B cell (primary cell): ENCODE measurements at regions not wholly inside any gene's neighbourhood (a gene's known extent, or its start where the extent isn't known, plus 50 kb on each side); places are given as distances from the start of the nearest gene placed in this dataset.

Experiments used
- ATAC-seq: fragments of 200-7000 bp; cut with Tn5 transposase; one replicate; pipeline ENCODE4 v1.10.0; 2021; ENCODE audit warnings: low read depth, mild to moderate bottlenecking, moderate number of reproducible peaks, moderate library complexity
- CTCF ChIA-PET: fragments of 350-600 bp; sonication (Branson Sonifier 250); formaldehyde crosslinking; loops from one replicate; lab custom pipeline; 2021; ENCODE audit warnings: antibody characterized with exemption, inconsistent platforms; lab: Charles Lee
- POLR2A ChIA-PET: fragments of 350-600 bp; sonication (Branson Sonifier 250); formaldehyde crosslinking; loops from one replicate; lab custom pipeline; 2021; ENCODE audit warnings: antibody characterized with exemption; lab: Charles Lee
- DNase-seq: peaks from one replicate; pipeline ENCODE4 v3.0.0; 2013
- H2AFZ ChIP-seq: 2 replicates; pipeline ENCODE4 v1.6.1; 2012; ENCODE audit warnings: mild to moderate bottlenecking, low read depth, low read length; ENCODE audit not compliant: insufficient read depth, poor library complexity, severe bottlenecking
- H3K27ac ChIP-seq, 2 donors: 1 replicate in 1 of 2; 2 replicates in 1 of 2; pipeline ENCODE4 v1.5.1; 2012 to 2013; ENCODE audit warnings: low read length in 2 of 2, mild to moderate bottlenecking in 2 of 2, moderate library complexity in 1 of 2
- H3K27me3 ChIP-seq, 4 experiments: fragments of 200-600 bp in 1 of 4; sonication (generic) in 1 of 4; replicated peaks in 1 of 4; 1 replicate in 2 of 4; 2 replicates in 2 of 4; pipeline versions ENCODE4 v1.6.1 to v1.7.0; 2013 to 2016; ENCODE audit warnings: low read length in 3 of 4, mild to moderate bottlenecking in 2 of 4, mixed read lengths in 1 of 4, moderate library complexity in 1 of 4; ENCODE audit not compliant: insufficient read depth in 4 of 4, control insufficient read depth in 3 of 4; ENCODE audit errors: control extremely low read depth in 1 of 4
- H3K36me3 ChIP-seq, 2 experiments: replicated peaks in 1 of 2; 1 replicate in 1 of 2; 2 replicates in 1 of 2; pipeline versions ENCODE4 v1.6.1 to v1.7.1; 2013; ENCODE audit warnings: low read length in 1 of 2; ENCODE audit not compliant: insufficient read depth in 2 of 2, control insufficient read depth in 1 of 2; ENCODE audit errors: control extremely low read depth in 1 of 2, extremely low read depth in 1 of 2
- H3K4me1 ChIP-seq, 2 donors: fragments of 200-600 bp in 1 of 2; sonication (generic) in 1 of 2; 1 replicate in 1 of 2; 2 replicates in 1 of 2; pipeline versions ENCODE4 v1.5.1 to v1.6.1; 2013 to 2017; ENCODE audit warnings: low read length in 2 of 2; ENCODE audit not compliant: control insufficient read depth in 2 of 2, insufficient read depth in 2 of 2
- H3K4me2 ChIP-seq: replicated peaks from 2 replicates; pipeline ENCODE3; 2012; ENCODE audit warnings: mild to moderate bottlenecking, low read depth, low read length; ENCODE audit not compliant: poor library complexity, severe bottlenecking
- H3K4me3 ChIP-seq, 5 experiments: fragments of 200-600 bp in 1 of 5; sonication (generic) in 1 of 5; 1 replicate in 3 of 5; 2 replicates in 2 of 5; pipeline versions ENCODE4 v1.5.1 to v1.7.0; 2011 to 2016; ENCODE audit warnings: low read length in 4 of 5, mild to moderate bottlenecking in 4 of 5, low read depth in 2 of 5, control low read depth in 1 of 5, moderate library complexity in 1 of 5; ENCODE audit not compliant: insufficient read depth in 1 of 5; ENCODE audit errors: control extremely low read depth in 1 of 5, extremely low read depth in 1 of 5
- H3K79me2 ChIP-seq: fragments of 200-600 bp; sonication (generic); one replicate; pipeline ENCODE4 v1.6.0; 2016; ENCODE audit warnings: low read length; ENCODE audit not compliant: control insufficient read depth, insufficient read depth
- H3K9ac ChIP-seq: fragments of 200-600 bp; sonication (generic); 2 replicates; pipeline ENCODE4 v1.6.1; 2017; ENCODE audit warnings: mild to moderate bottlenecking, low read length, moderate library complexity
- H3K9me3 ChIP-seq, 3 donors: one replicate each; pipeline versions ENCODE4 v1.6.1 to v1.7.1; 2013; ENCODE audit warnings: low read length in 2 of 3; ENCODE audit not compliant: control insufficient read depth in 2 of 3, insufficient read depth in 1 of 3; ENCODE audit errors: control extremely low read depth in 1 of 3
- H4K20me1 ChIP-seq: 2 replicates; pipeline ENCODE4 v1.6.0; 2012; ENCODE audit warnings: mild to moderate bottlenecking, low read length; ENCODE audit not compliant: insufficient read depth, control insufficient read depth, poor library complexity, severe bottlenecking
- H3K27ac Mint-ChIP-seq: one replicate; pipeline ENCODE4 v1.8.0; 2021; ENCODE audit warnings: mixed read lengths
- H3K27me3 Mint-ChIP-seq: one replicate; pipeline ENCODE4 v1.8.0; 2021; ENCODE audit warnings: mixed read lengths
- H3K4me1 Mint-ChIP-seq: one replicate; pipeline ENCODE4 v1.8.0; 2021; ENCODE audit warnings: mixed read lengths
- H3K4me3 Mint-ChIP-seq: one replicate; pipeline ENCODE4 v1.8.0; 2021; ENCODE audit warnings: mixed read lengths
- H3K9me3 Mint-ChIP-seq: one replicate; pipeline ENCODE4 v1.8.0; 2022; ENCODE audit warnings: mixed read lengths; ENCODE audit not compliant: insufficient read depth
- EZH2 ChIP-seq: IDR thresholded peaks from 2 replicates; pipeline ENCODE4 v1.6.1; 2012; ENCODE audit warnings: borderline replicate concordance, low read depth, mild to moderate bottlenecking, moderate library complexity, low read length; ENCODE audit not compliant: insufficient read depth, poor library complexity, severe bottlenecking
- WGBS: methylation state at CpG from one replicate; pipeline ENCODE4 v1.1.5; 2013; ENCODE audit warnings: missing lambda C conversion rate; ENCODE audit not compliant: insufficient coverage; 5-methylcytosine and 5-hydroxymethylcytosine counted together
- intact Hi-C: fragments of 100-400 bp; cut with micrococcal nuclease; formaldehyde crosslinking; loops from one replicate; pipeline ENCODE4 v1.10.0; 2022
- TF ChIP-seq, protein P1 (sequence below): fragments of 200-600 bp; IDR thresholded peaks from one replicate; pipeline ENCODE4 v1.8.0; 2022; ENCODE audit warnings: antibody characterized with exemption, mild to moderate bottlenecking

DNA sequence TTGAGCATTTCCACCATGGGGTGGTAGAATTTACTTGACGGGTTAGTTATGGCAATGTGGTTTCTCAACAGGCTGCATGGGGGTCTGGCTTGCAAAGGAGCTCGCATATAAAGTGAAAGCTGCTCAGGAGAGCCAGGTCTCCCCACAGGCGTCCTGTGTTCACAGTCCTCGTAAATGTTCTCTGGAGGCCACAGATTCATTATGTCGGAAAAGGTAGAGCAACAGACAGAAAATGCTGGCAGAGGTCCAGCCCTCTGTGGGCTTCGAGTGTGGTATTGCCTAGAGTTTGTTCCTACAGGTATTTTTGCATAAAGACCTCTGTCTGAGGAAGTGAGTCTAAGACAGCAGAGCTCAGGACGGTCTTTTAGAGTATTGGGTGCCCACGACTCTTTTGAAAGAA is 96.4 kb downstream of the CDCA7 start:
- Histone ChIP-seq H3K79me2 (no peaks in the 10 kb centered on the region), H3K4me2 (no peak overlapping the region)
- ATAC-seq = no peak

DNA sequence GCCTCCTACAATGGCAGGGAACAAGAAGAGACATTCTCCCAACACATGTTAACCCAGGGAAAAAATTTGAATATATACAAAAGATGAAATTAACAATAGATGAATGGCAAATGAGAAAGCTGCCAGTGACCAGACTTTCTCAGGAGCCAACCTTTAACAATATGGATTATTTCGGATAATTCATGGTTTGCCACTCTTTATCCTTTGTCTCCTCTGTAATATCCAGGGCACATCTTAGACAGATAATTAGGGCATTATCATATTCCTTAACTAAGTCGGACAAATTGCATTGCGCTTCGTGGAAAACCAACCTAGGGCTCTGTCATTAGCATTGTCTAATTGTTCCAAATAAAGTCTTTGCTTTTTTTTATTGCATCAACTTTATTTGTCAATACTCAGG is 97.3 kb downstream of the CDCA7 start:
- Histone ChIP-seq H4K20me1 (no peaks in the 10 kb centered on the region), H2AFZ (no peak overlapping the region), H3K27me3 (peaks cover 0 to 6% (median 0%) of the 10 kb centered on the region in 4 experiments), H3K27ac (no peak overlapping the region), H3K4me3 (no peak overlapping the region), H3K36me3 (no peaks in the 10 kb centered on the region), H3K9me3 (peaks cover 0 to 4% (median 0%) of the 10 kb centered on the region in 3 donors), H3K79me2 (no peaks in the 10 kb centered on the region), H3K4me2 (no peak overlapping the region), H3K9ac (no peak overlapping the region), H3K4me1 (no peaks in the 10 kb centered on the region)
- H3K27me3 Mint-ChIP-seq = peaks cover 38% of the 10 kb centered on the region
- ChIA-PET POLR2A (no interaction called here), CTCF (no interaction called here)
- H3K27ac Mint-ChIP-seq = no peak overlapping the region
- no peak for TF ChIP-seq EZH2
- TF ChIP-seq, protein P1, sequence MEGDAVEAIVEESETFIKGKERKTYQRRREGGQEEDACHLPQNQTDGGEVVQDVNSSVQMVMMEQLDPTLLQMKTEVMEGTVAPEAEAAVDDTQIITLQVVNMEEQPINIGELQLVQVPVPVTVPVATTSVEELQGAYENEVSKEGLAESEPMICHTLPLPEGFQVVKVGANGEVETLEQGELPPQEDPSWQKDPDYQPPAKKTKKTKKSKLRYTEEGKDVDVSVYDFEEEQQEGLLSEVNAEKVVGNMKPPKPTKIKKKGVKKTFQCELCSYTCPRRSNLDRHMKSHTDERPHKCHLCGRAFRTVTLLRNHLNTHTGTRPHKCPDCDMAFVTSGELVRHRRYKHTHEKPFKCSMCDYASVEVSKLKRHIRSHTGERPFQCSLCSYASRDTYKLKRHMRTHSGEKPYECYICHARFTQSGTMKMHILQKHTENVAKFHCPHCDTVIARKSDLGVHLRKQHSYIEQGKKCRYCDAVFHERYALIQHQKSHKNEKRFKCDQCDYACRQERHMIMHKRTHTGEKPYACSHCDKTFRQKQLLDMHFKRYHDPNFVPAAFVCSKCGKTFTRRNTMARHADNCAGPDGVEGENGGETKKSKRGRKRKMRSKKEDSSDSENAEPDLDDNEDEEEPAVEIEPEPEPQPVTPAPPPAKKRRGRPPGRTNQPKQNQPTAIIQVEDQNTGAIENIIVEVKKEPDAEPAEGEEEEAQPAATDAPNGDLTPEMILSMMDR = no peak
- 100% methylated on average over 2 of the region's 4 CpGs for WGBS
- intact Hi-C loops = no loop called here
- H3K4me3 Mint-ChIP-seq = no peak overlapping the region
- DNase-seq (no peak), ATAC-seq (no peak)
- peaks cover 4% of the 10 kb centered on the region for H3K4me1 Mint-ChIP-seq
- no peaks in the 10 kb centered on the region for H3K9me3 Mint-ChIP-seq

More for the DNA sequence above, 96.4 kb downstream of the CDCA7 start:
- H3K9ac ChIP-seq = no peak overlapping the region
- POLR2A ChIA-PET = no interaction called here
- no peak overlapping the region for H3K27ac ChIP-seq
- WGBS = 12% methylated on average over 6 of the region's 8 CpGs
- Mint-ChIP-seq H3K4me3 (no peak overlapping the region), H3K9me3 (no peaks in the 10 kb centered on the region), H3K27me3 (peaks cover 35% of the 10 kb centered on the region), H3K27ac (no peak overlapping the region), H3K4me1 (peaks cover 4% of the 10 kb centered on the region)
- H4K20me1 ChIP-seq = no peaks in the 10 kb centered on the region
- intact Hi-C loops = no loop called here
- DNase-seq = no peak
- H3K27me3 ChIP-seq = peaks cover 0 to 6% (median 0%) of the 10 kb centered on the region in 4 experiments
- no peak overlapping the region for H2AFZ ChIP-seq
- H3K4me1 ChIP-seq = no peaks in the 10 kb centered on the region
- no peak overlapping the region for H3K4me3 ChIP-seq
- no peaks in the 10 kb centered on the region for H3K36me3 ChIP-seq
- no peak for TF ChIP-seq EZH2
- TF ChIP-seq, protein P1 = no peak
- CTCF ChIA-PET = no interaction called here
- H3K9me3 ChIP-seq = peaks cover 0 to 4% (median 0%) of the 10 kb centered on the region in 3 donors
